ENCODE measurements at regions not wholly inside any gene's neighbourhood (a gene's known extent, or its start where the extent isn't known, plus 50 kb on each side); places are given as distances from the start of the nearest gene placed in this dataset.

GRCh38 chr14:51518711-51519110 lies 133.0 kb upstream of the FRMD6 start:
- FAIRE-seq (no peak), DNase-seq (ENCODE audit: insufficient read length, low spot score) (no peak)
- TF ChIP-seq PAX5 (IDR thresholded peaks at IDR 0.05; ENCODE audit: insufficient read depth, low read length, severe bottlenecking) = no peak
- TF ChIP-seq POLR2A (IDR thresholded peaks at IDR 0.05; ENCODE audit: low read depth, low read length) = no peak
- TF ChIP-seq TAF1 (IDR thresholded peaks at IDR 0.05; ENCODE audit: low read depth, low read length) = no peak
- no peak for TF ChIP-seq POU2F2 (IDR thresholded peaks at IDR 0.05; ENCODE audit: low read depth, low read length)

- DNase-seq (ENCODE audit: insufficient read length, low spot score) (no peak), FAIRE-seq (no peak)
- no peak for TF ChIP-seq TAF1 (IDR thresholded peaks at IDR 0.05; ENCODE audit: low read depth, low read length)
- TF ChIP-seq POLR2A (IDR thresholded peaks at IDR 0.05; ENCODE audit: low read depth, low read length) = no peak
- TF ChIP-seq POU2F2 (IDR thresholded peaks at IDR 0.05; ENCODE audit: low read depth, low read length) = no peak
- no peak for TF ChIP-seq PAX5 (IDR thresholded peaks at IDR 0.05; ENCODE audit: insufficient read depth, low read length, severe bottlenecking)
- no peak for TF ChIP-seq POLR2AphosphoS5 (IDR thresholded peaks at IDR 0.05; ENCODE audit: low read depth, low read length)
- TF ChIP-seq SPI1 (IDR thresholded peaks at IDR 0.05; ENCODE audit: low read depth, low read length) = no peak
These were observed 131.6 kb upstream of the FRMD6 start for GRCh38 chr14:51520087-51520486.

- DNase-seq (ENCODE audit: insufficient read length, low spot score) (no peak), FAIRE-seq (no peak)
- no peak for TF ChIP-seq TAF1 (IDR thresholded peaks at IDR 0.05; ENCODE audit: low read depth, low read length)
- TF ChIP-seq PAX5 (IDR thresholded peaks at IDR 0.05; ENCODE audit: insufficient read depth, low read length, severe bottlenecking) = no peak
- no peak for TF ChIP-seq POLR2A (IDR thresholded peaks at IDR 0.05; ENCODE audit: low read depth, low read length)
- no peak for TF ChIP-seq POU2F2 (IDR thresholded peaks at IDR 0.05; ENCODE audit: low read depth, low read length)
- no peak for TF ChIP-seq POLR2AphosphoS5 (IDR thresholded peaks at IDR 0.05; ENCODE audit: low read depth, low read length)
- TF ChIP-seq SPI1 (IDR thresholded peaks at IDR 0.05; ENCODE audit: low read depth, low read length) = no peak
These were observed 129.9 kb upstream of the FRMD6 start for GRCh38 chr14:51521764-51522163.

GRCh38 chr14:51523243-51523642 lies 128.5 kb upstream of the FRMD6 start:
- no peak for DNase-seq (ENCODE audit: insufficient read length, low spot score)
- FAIRE-seq = no peak
- TF ChIP-seq PAX5 (IDR thresholded peaks at IDR 0.05; ENCODE audit: insufficient read depth, low read length, severe bottlenecking) = no peak
- TF ChIP-seq POLR2A (IDR thresholded peaks at IDR 0.05; ENCODE audit: low read depth, low read length) = no peak
- no peak for TF ChIP-seq POLR2AphosphoS5 (IDR thresholded peaks at IDR 0.05; ENCODE audit: low read depth, low read length)
- TF ChIP-seq SPI1 (IDR thresholded peaks at IDR 0.05; ENCODE audit: low read depth, low read length) = no peak
- no peak for TF ChIP-seq TAF1 (IDR thresholded peaks at IDR 0.05; ENCODE audit: low read depth, low read length)
- no peak for TF ChIP-seq POU2F2 (IDR thresholded peaks at IDR 0.05; ENCODE audit: low read depth, low read length)

GRCh38 chr14:51525739-51526138 lies 126.0 kb upstream of the FRMD6 start:
- TF ChIP-seq POU2F2 (IDR thresholded peaks at IDR 0.05; ENCODE audit: low read depth, low read length) (no peak), POLR2A (IDR thresholded peaks at IDR 0.05; ENCODE audit: low read depth, low read length) (no peak), POLR2AphosphoS5 (IDR thresholded peaks at IDR 0.05; ENCODE audit: low read depth, low read length) (no peak), TAF1 (IDR thresholded peaks at IDR 0.05; ENCODE audit: low read depth, low read length) (no peak), PAX5 (IDR thresholded peaks at IDR 0.05; ENCODE audit: insufficient read depth, low read length, severe bottlenecking) (no peak), SPI1 (IDR thresholded peaks at IDR 0.05; ENCODE audit: low read depth, low read length) (no peak)
- DNase-seq (ENCODE audit: insufficient read length, low spot score) (no peak), FAIRE-seq (no peak)

GRCh38 chr14:51527073-51527472 lies 124.6 kb upstream of the FRMD6 start:
- no peak for FAIRE-seq
- TF ChIP-seq POU2F2 (IDR thresholded peaks at IDR 0.05; ENCODE audit: low read depth, low read length) (no peak), TAF1 (IDR thresholded peaks at IDR 0.05; ENCODE audit: low read depth, low read length) (no peak), PAX5 (IDR thresholded peaks at IDR 0.05; ENCODE audit: insufficient read depth, low read length, severe bottlenecking) (no peak), POLR2AphosphoS5 (IDR thresholded peaks at IDR 0.05; ENCODE audit: low read depth, low read length) (no peak), SPI1 (IDR thresholded peaks at IDR 0.05; ENCODE audit: low read depth, low read length) (no peak), POLR2A (IDR thresholded peaks at IDR 0.05; ENCODE audit: low read depth, low read length) (no peak)
- no peak for DNase-seq (ENCODE audit: insufficient read length, low spot score)

GRCh38 chr14:51529736-51530135 lies 122.0 kb upstream of the FRMD6 start:
- DNase-seq (ENCODE audit: insufficient read length, low spot score) (no peak), FAIRE-seq (no peak)
- no peak for TF ChIP-seq TAF1 (IDR thresholded peaks at IDR 0.05; ENCODE audit: low read depth, low read length)
- no peak for TF ChIP-seq POLR2A (IDR thresholded peaks at IDR 0.05; ENCODE audit: low read depth, low read length)
- no peak for TF ChIP-seq SPI1 (IDR thresholded peaks at IDR 0.05; ENCODE audit: low read depth, low read length)
- TF ChIP-seq POU2F2 (IDR thresholded peaks at IDR 0.05; ENCODE audit: low read depth, low read length) = no peak
- TF ChIP-seq PAX5 (IDR thresholded peaks at IDR 0.05; ENCODE audit: insufficient read depth, low read length, severe bottlenecking) = no peak
- no peak for TF ChIP-seq POLR2AphosphoS5 (IDR thresholded peaks at IDR 0.05; ENCODE audit: low read depth, low read length)

- TF ChIP-seq POLR2AphosphoS5 (IDR thresholded peaks at IDR 0.05; ENCODE audit: low read depth, low read length) = no peak
- TF ChIP-seq TAF1 (IDR thresholded peaks at IDR 0.05; ENCODE audit: low read depth, low read length) = no peak
- TF ChIP-seq POLR2A (IDR thresholded peaks at IDR 0.05; ENCODE audit: low read depth, low read length) = no peak
- no peak for TF ChIP-seq POU2F2 (IDR thresholded peaks at IDR 0.05; ENCODE audit: low read depth, low read length)
- no peak for TF ChIP-seq SPI1 (IDR thresholded peaks at IDR 0.05; ENCODE audit: low read depth, low read length)
- no peak for TF ChIP-seq PAX5 (IDR thresholded peaks at IDR 0.05; ENCODE audit: insufficient read depth, low read length, severe bottlenecking)
- DNase-seq (ENCODE audit: insufficient read length, low spot score) = no peak
- no peak for FAIRE-seq
These were observed 118.5 kb upstream of the FRMD6 start for GRCh38 chr14:51533160-51533559.

- TF ChIP-seq POLR2A (IDR thresholded peaks at IDR 0.05; ENCODE audit: low read depth, low read length) = no peak
- TF ChIP-seq POLR2AphosphoS5 (IDR thresholded peaks at IDR 0.05; ENCODE audit: low read depth, low read length) = no peak
- no peak for FAIRE-seq
- DNase-seq (ENCODE audit: insufficient read length, low spot score) = no peak
These were observed 117.7 kb upstream of the FRMD6 start for GRCh38 chr14:51533872-51534553.

- no peak for FAIRE-seq
These were observed 117.1 kb upstream of the FRMD6 start for GRCh38 chr14:51534610-51535011.

More at GRCh38 chr14:51534610-51535011, 117.1 kb upstream of the FRMD6 start:
- DNase-seq (ENCODE audit: insufficient read length, low spot score) = no peak
- TF ChIP-seq POLR2A (IDR thresholded peaks at IDR 0.05; ENCODE audit: low read depth, low read length) = no peak
- no peak for TF ChIP-seq POU2F2 (IDR thresholded peaks at IDR 0.05; ENCODE audit: low read depth, low read length)
- no peak for TF ChIP-seq POLR2AphosphoS5 (IDR thresholded peaks at IDR 0.05; ENCODE audit: low read depth, low read length)
- no peak for TF ChIP-seq TAF1 (IDR thresholded peaks at IDR 0.05; ENCODE audit: low read depth, low read length)
- TF ChIP-seq SPI1 (IDR thresholded peaks at IDR 0.05; ENCODE audit: low read depth, low read length) = no peak
- no peak for TF ChIP-seq PAX5 (IDR thresholded peaks at IDR 0.05; ENCODE audit: insufficient read depth, low read length, severe bottlenecking)

Measured in GM12891 (cell line).